ENCODE measurements at regions not wholly inside any gene's neighbourhood (a gene's known extent, or its start where the extent isn't known, plus 50 kb on each side); places are given as distances from the start of the nearest gene placed in this dataset.

GRCh38 chr6:71621918-71622519 lies 264.3 kb upstream of the RIMS1 start:
- no peaks in the 10 kb centered on the region for H3K27me3 ChIP-seq
- H3K4me1 ChIP-seq = no peaks in the 10 kb centered on the region
- no peak for DNase-seq (ENCODE audit: extremely low spot score in 2 of 2)
- TF ChIP-seq POLR2A (IDR thresholded peaks at IDR 0.05) (no peak), CTCF (IDR thresholded peaks at IDR 0.05) (no peak), POLR2AphosphoS5 (IDR thresholded peaks at IDR 0.05; ENCODE audit: insufficient read depth in 1 of 2, low read depth in 1 of 2) (no peak)
- intact Hi-C loops (cut with DNase I) = no loop called here
- no peak overlapping the region for H3K4me3 ChIP-seq
- no peak overlapping the region for H3K27ac ChIP-seq
- H3K9me3 ChIP-seq = no peaks in the 10 kb centered on the region
- no peaks in the 10 kb centered on the region for H3K36me3 ChIP-seq

- H3K4me1 ChIP-seq = no peaks in the 10 kb centered on the region
- TF ChIP-seq CTCF (IDR thresholded peaks at IDR 0.05) = no peak
- TF ChIP-seq POLR2A (IDR thresholded peaks at IDR 0.05) = no peak
- no peak for TF ChIP-seq POLR2AphosphoS5 (IDR thresholded peaks at IDR 0.05; ENCODE audit: insufficient read depth in 1 of 2, low read depth in 1 of 2)
- H3K27ac ChIP-seq = no peak overlapping the region
- H3K36me3 ChIP-seq = no peaks in the 10 kb centered on the region
- intact Hi-C loops (cut with DNase I) = no loop called here
- no peak overlapping the region for H3K4me3 ChIP-seq
- DNase-seq (ENCODE audit: extremely low spot score in 2 of 2) = no peak
- no peaks in the 10 kb centered on the region for H3K27me3 ChIP-seq
- no peaks in the 10 kb centered on the region for H3K9me3 ChIP-seq
Measured at GRCh38 chr6:71642120-71642519, 244.2 kb upstream of the RIMS1 start.

GRCh38 chr6:71642793-71643192 lies 243.6 kb upstream of the RIMS1 start:
- H3K27ac ChIP-seq = no peak overlapping the region
- no peaks in the 10 kb centered on the region for H3K4me1 ChIP-seq
- TF ChIP-seq POLR2A (IDR thresholded peaks at IDR 0.05) = no peak
- no peak for TF ChIP-seq POLR2AphosphoS5 (IDR thresholded peaks at IDR 0.05; ENCODE audit: insufficient read depth in 1 of 2, low read depth in 1 of 2)
- TF ChIP-seq CTCF (IDR thresholded peaks at IDR 0.05) = no peak
- H3K27me3 ChIP-seq = no peaks in the 10 kb centered on the region
- no peaks in the 10 kb centered on the region for H3K9me3 ChIP-seq
- intact Hi-C loops (cut with DNase I) = no loop called here
- DNase-seq (ENCODE audit: extremely low spot score in 2 of 2) = no peak
- no peaks in the 10 kb centered on the region for H3K36me3 ChIP-seq
- no peak overlapping the region for H3K4me3 ChIP-seq

GRCh38 chr6:71645299-71645698 lies 241.1 kb upstream of the RIMS1 start:
- H3K36me3 ChIP-seq = no peaks in the 10 kb centered on the region
- no peak for TF ChIP-seq POLR2A (IDR thresholded peaks at IDR 0.05)
- TF ChIP-seq POLR2AphosphoS5 (IDR thresholded peaks at IDR 0.05; ENCODE audit: insufficient read depth in 1 of 2, low read depth in 1 of 2) = no peak
- no peak for TF ChIP-seq CTCF (IDR thresholded peaks at IDR 0.05)
- DNase-seq (ENCODE audit: extremely low spot score in 2 of 2) = no peak

GRCh38 chr6:71649915-71650314 lies 236.4 kb upstream of the RIMS1 start:
- Histone ChIP-seq H3K9me3 (no peaks in the 10 kb centered on the region), H3K36me3 (no peaks in the 10 kb centered on the region), H3K4me3 (no peak overlapping the region), H3K27me3 (no peaks in the 10 kb centered on the region), H3K4me1 (no peaks in the 10 kb centered on the region), H3K27ac (no peak overlapping the region)
- intact Hi-C loops (cut with DNase I) = no loop called here
- no peak for DNase-seq (ENCODE audit: extremely low spot score in 2 of 2)
- TF ChIP-seq POLR2AphosphoS5 (IDR thresholded peaks at IDR 0.05; ENCODE audit: insufficient read depth in 1 of 2, low read depth in 1 of 2) = no peak
- TF ChIP-seq POLR2A (IDR thresholded peaks at IDR 0.05) = no peak
- TF ChIP-seq CTCF (IDR thresholded peaks at IDR 0.05) = no peak

More at GRCh38 chr6:71645299-71645698, 241.1 kb upstream of the RIMS1 start:
- H3K27me3 ChIP-seq = no peaks in the 10 kb centered on the region
- H3K4me3 ChIP-seq = no peak overlapping the region
- intact Hi-C loops (cut with DNase I) = no loop called here
- no peaks in the 10 kb centered on the region for H3K9me3 ChIP-seq
- no peak overlapping the region for H3K27ac ChIP-seq
- no peaks in the 10 kb centered on the region for H3K4me1 ChIP-seq
